Embryonic facial prominence (tissue), 1 donor: ENCODE measurements at regions not wholly inside any gene's neighbourhood (a gene's known extent, or its start where the extent isn't known, plus 50 kb on each side); places are given as distances from the start of the nearest gene placed in this dataset.

Experiments
- DNase-seq: peaks from one replicate; pipeline ENCODE4 v3.0.0-alpha.2; 2016; ENCODE audit errors: extremely low spot score

GRCh38 chr16:66141885-66142284, 224.6 kb upstream of the CDH5 start:
- DNase-seq: no peak

DNA sequence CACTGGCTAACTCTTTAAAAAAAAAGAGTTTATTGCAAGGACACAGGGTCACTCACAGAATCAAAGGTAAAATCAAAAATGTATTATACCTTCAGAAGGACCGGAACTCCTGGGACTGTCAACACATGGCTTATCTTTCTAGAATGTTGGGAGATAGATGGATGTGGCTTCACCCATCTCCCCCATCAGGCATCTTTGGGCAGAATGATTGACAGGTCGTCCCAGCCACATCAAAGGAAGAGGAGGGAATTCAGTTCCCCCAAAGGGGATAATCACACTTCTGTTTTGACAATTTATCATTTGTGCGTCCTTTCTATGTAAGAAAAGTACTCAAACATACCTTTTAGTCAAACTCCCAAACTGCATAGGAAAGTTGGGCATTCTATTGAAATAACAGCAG, 228.6 kb upstream of the CDH5 start:
- DNase-seq: no peak

DNA sequence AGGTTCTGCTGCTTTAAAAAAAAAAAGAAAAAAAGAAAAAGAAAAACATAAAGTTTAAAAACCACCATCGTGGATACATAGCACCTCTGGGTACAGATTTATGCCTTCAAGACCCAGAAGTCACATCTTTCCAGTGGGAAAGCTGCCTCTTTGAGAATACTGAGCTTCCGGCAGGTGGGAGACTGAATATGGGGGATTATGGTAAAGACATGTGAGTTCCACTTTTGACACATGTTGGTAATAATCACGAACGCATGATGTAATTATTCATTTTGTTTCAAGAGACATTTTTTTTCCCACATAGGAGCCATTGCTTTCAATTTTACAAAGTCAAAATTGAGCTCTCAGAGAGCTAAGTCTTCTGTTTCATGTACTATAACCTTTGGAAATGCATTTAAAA, 229.7 kb upstream of the CDH5 start:
- DNase-seq: no peak

GRCh38 chr16:66135838-66136237, 230.7 kb upstream of the CDH5 start:
- DNase-seq: no peak

GRCh38 chr16:66135421-66135831, 231.1 kb upstream of the CDH5 start:
- no peak for DNase-seq

- no peak for DNase-seq
Measured at GRCh38 chr16:66134875-66135274, 231.6 kb upstream of the CDH5 start.

- no peak for DNase-seq
Measured at GRCh38 chr16:66133643-66134338, 232.7 kb upstream of the CDH5 start.

DNA sequence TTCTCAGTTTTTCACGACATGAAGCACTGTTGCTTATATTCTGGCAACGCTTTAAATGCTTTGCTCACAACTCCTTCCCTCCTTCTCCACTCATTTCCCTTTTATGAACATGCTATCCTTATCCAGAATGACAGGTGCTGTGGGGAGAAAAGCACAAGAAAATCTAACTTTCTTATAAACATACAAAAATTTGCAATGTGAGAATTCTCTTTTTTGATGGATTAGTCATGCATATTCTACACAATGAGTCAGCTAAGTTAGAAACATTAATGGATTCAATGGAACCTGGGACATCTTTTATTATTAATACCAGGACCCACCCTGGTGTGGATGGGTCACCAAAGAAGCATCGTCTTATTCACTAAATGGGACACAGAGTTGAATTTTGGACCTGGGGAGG, 234.6 kb upstream of the CDH5 start:
- no peak for DNase-seq

GRCh38 chr16:66131156-66131807, 235.2 kb upstream of the CDH5 start:
- no peak for DNase-seq

DNA sequence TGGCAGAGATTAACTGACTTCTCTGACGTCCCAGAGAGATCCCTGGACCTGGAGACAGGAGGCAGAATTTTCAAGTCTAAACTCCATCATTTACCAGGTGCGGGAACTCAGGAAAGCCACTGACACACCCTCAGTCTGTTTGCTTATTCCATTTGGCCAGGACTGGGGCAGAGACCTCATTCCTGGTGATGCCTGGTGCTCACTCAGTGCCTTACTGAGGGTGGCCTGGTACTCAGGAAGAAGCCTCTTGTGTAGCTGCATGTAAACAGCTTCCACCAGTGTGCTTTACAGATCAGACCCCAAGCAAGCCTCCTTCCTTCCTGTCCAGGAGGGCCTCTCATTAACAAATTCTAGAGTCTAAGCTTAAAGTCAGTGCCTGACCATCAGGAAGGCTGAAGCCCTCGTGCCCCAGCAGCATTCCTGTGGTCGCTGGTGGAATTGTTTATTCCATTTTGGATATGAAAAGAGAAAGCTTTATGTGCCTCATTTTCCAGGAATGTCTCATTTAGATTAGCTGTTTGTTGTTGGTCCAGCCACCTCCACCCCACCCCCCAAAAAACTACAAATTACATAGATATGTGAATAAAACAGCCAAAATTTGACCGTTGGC, 236.1 kb upstream of the CDH5 start:
- DNase-seq: no peak

DNA sequence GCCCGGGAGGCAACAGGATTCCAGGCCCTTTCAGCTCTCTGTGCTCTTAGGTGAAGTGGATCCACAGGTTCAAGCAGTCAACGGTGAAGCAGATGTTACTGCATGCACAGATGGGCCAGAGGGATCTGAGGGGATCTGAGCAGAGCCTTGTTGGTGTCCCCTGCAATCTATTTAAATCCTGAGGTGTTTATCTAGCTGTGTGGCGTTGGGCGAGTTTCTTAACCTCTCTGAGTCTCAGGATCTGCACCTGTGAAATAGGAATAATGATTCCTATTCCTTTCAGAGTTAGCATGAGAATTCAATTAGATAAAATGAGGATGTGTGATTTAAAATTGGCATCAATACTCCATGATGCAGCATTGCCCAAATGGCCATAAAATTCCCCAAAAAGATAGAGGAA, 237.3 kb upstream of the CDH5 start:
- no peak for DNase-seq

DNA sequence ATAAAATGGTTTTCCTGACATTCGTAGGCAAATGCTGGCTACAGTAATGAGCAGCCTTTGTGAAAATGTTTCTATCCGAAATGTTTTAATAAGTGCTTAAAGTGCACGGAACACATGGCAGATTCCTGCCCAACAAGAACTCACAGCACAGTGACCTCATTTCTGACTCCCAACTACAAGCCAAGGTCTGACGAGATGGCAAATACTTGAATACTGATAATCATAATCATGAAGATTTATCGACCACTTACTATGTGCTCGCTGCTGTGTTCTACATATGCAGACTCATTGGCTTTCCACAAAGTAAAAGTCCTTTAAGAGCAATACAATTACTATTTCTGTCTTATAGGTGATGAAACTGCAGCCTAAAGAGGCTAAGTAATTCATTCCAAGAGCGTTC, 238.1 kb upstream of the CDH5 start:
- DNase-seq: no peak

GRCh38 chr16:66127459-66128370, 238.8 kb upstream of the CDH5 start:
- no peak for DNase-seq

DNA sequence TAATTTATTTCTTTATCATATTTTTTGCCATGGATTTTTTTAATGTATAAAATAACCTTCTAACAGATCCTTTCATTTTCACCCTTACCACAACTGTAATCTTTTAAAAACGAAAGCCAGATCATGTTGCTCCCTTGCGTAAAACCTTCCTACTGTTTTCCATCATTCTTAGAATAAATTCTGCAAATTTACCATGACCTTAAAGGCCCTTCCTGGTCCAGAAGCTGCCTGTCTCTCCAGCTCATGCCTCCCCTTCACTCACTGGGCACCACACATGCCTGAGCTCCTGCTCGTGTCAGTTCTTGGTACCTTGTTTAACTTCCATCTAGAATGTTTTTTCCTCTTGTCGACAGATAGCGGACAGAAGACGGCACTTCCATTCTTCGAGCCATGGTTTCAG, 245.0 kb upstream of the CDH5 start:
- DNase-seq: no peak

- DNase-seq: no peak
Measured at GRCh38 chr16:66120656-66121055, 245.8 kb upstream of the CDH5 start.

GRCh38 chr16:66116163-66117002, 250.1 kb upstream of the CDH5 start:
- no peak for DNase-seq

- no peak for DNase-seq
Measured at GRCh38 chr16:66115373-66115772, 251.1 kb upstream of the CDH5 start.

DNA sequence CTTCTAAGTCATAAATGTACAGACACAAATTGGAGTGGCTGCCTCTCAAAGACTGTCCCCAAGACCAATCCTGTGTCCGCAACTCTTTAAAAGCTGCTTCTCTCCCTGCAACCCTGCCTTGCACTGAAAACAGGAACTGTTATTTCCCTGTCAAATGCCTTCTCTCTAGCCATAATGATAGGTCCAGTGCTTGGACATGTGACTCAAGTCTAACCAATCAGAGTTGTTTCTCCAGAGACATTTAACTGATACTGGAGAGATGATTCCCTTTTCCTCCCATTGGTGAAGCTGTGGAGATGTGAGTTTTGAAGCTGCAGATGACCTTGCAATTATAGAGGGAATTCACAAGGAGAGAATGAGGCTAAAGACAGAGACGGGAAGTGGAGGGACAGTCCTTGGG, 253.3 kb upstream of the CDH5 start:
- DNase-seq: no peak

- DNase-seq: no peak
Measured at GRCh38 chr16:66109677-66110076, 256.8 kb upstream of the CDH5 start.

DNA sequence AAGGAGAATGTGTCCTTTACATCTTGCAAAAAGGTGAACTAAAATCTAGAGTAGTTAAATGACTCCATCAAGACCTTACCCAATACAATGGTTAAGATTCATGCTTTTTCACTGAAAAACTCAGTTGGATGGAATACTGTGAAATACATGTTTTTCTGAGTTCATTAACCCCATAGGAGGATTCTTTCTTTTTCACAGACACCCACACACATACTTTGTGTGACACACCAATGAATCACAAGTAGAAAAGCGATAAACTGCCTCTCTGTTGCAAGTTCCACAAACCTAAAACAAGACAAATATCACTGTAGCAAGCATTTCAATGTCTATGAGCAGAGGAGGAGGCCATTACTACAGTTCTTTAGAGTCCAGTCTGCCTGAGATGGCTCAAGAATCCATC, 258.8 kb upstream of the CDH5 start:
- DNase-seq: no peak

DNA sequence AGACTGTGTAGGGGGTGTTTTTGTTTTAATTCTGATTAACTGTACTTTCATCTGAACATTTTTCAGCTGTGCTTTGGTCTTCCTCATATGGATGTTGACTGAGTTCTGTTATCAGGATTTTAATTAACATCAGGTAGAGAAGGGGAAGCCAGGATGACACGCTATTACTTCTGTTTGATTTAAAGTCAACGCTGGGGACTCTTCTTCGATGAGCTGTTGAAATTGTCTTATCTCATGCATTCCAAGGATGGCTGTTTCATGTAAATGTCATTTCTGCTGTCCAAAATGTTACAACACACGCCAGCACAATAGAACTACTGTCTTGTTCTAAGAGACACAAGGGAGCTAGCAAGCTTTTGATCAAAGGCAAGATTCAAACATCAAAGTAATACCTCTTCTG, 263.3 kb upstream of the CDH5 start:
- no peak for DNase-seq
